CD8-positive, alpha-beta memory T cell (primary cell): ENCODE measurements at regions not wholly inside any gene's neighbourhood (a gene's known extent, or its start where the extent isn't known, plus 50 kb on each side); places are given as distances from the start of the nearest gene placed in this dataset.
"Not testable (repeated sequence)": the region's sequence is repeated elsewhere in the genome, so short reads cannot be mapped to it uniquely, and the experiment has no call there.

ENCODE experiments used
- CTCF ChIA-PET: fragments of 350-600 bp; sonication (Branson Sonifier 250); formaldehyde crosslinking; loops from one replicate; lab custom pipeline; 2021; ENCODE audit warnings: antibody characterized with exemption; lab: Charles Lee
- POLR2A ChIA-PET: fragments of 350-600 bp; sonication (Branson Sonifier 250); formaldehyde crosslinking; loops from one replicate; lab custom pipeline; 2021; ENCODE audit warnings: antibody characterized with exemption; lab: Charles Lee
- DNase-seq, 5 donors: peaks; one replicate each; pipeline versions ENCODE4 v3.0.0 to v3.0.0-alpha.2; 2020 to 2022; ENCODE audit warnings: mixed read lengths in 1 of 5
- H3K27ac ChIP-seq: one replicate; pipeline ENCODE4 v1.7.0; 2013; ENCODE audit warnings: low read depth, mild to moderate bottlenecking, low read length, moderate library complexity
- H3K27me3 ChIP-seq: 2 replicates; pipeline ENCODE4 v1.7.0; 2013; ENCODE audit warnings: low read length, mild to moderate bottlenecking; ENCODE audit not compliant: insufficient read depth, poor library complexity, severe bottlenecking
- H3K36me3 ChIP-seq: 2 replicates; pipeline ENCODE4 v1.7.0; 2013; ENCODE audit warnings: mild to moderate bottlenecking, low read length, moderate library complexity; ENCODE audit not compliant: insufficient read depth
- H3K4me1 ChIP-seq: 2 replicates; pipeline ENCODE4 v1.7.0; 2013; ENCODE audit warnings: mild to moderate bottlenecking, low read length, moderate library complexity; ENCODE audit not compliant: insufficient read depth
- H3K4me3 ChIP-seq: 2 replicates; pipeline ENCODE4 v1.7.0; 2013; ENCODE audit warnings: mild to moderate bottlenecking, low read length
- H3K9me3 ChIP-seq: 2 replicates; pipeline ENCODE4 v1.7.0; 2013; ENCODE audit warnings: mild to moderate bottlenecking, low read length
- H3K27ac Mint-ChIP-seq, 8 donors: one replicate each; pipeline ENCODE4 v1.8.0; 2020 to 2021; ENCODE audit warnings: mixed read lengths in 8 of 8, mild to moderate bottlenecking in 6 of 8, inconsistent platforms in 3 of 8, moderate library complexity in 3 of 8
- H3K27me3 Mint-ChIP-seq, 2 donors: one replicate each; pipeline ENCODE4 v1.8.0; 2020 to 2021; ENCODE audit warnings: mixed read lengths in 2 of 2, mild to moderate bottlenecking in 1 of 2, moderate library complexity in 1 of 2
- H3K36me3 Mint-ChIP-seq, 3 donors: one replicate each; pipeline ENCODE4 v1.8.0; 2020 to 2021; ENCODE audit warnings: mixed read lengths in 3 of 3, inconsistent platforms in 1 of 3, mild to moderate bottlenecking in 1 of 3
- H3K4me1 Mint-ChIP-seq, 3 donors: one replicate each; pipeline ENCODE4 v1.8.0; 2020 to 2021; ENCODE audit warnings: mixed read lengths in 3 of 3, inconsistent platforms in 1 of 3, mild to moderate bottlenecking in 1 of 3
- H3K4me3 Mint-ChIP-seq, 7 donors: one replicate each; pipeline ENCODE4 v1.8.0; 2020 to 2021; ENCODE audit warnings: mixed read lengths in 7 of 7, mild to moderate bottlenecking in 6 of 7, moderate library complexity in 4 of 7, inconsistent platforms in 2 of 7
- H3K9me3 Mint-ChIP-seq, 5 donors: one replicate each; pipeline ENCODE4 v1.8.0; 2020 to 2022; ENCODE audit warnings: mixed read lengths in 5 of 5, mild to moderate bottlenecking in 3 of 5, moderate library complexity in 2 of 5, inconsistent platforms in 1 of 5

DNA sequence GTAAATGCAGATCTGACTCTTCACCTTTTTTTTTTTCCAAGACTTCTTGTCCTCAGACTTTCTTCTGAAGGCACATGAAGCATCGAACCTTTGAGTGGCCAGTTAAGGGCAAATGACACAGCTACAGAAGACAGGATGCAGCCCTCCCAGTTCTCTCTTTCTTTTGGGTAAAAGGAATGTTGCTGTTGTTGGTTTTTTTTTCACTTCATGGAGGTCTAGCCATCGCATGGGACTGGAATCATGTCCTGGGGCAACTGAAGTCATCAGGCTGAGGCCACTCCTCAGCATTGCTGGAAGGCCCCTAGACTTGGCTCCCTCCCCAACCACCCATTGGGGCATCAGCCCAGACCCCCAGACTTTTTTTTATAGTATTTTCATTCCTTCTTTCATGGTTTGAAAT, 896.5 kb downstream of the SORCS1 start:
- Histone ChIP-seq H3K27ac (no peak overlapping the region), H3K36me3 (no peaks in the 10 kb centered on the region), H3K4me1 (no peaks in the 10 kb centered on the region), H3K9me3 (no peaks in the 10 kb centered on the region), H3K27me3 (no peaks in the 10 kb centered on the region), H3K4me3 (no peak overlapping the region)
- Mint-ChIP-seq H3K9me3 (peaks cover 7 to 12% (median 9%) of the 10 kb centered on the region in 5 donors), H3K27me3 (no peaks in the 10 kb centered on the region), H3K36me3 (no peaks in the 10 kb centered on the region), H3K4me1 (no peaks in the 10 kb centered on the region), H3K27ac (no peak overlapping the region), H3K4me3 (no peak overlapping the region)
- no peak for DNase-seq
- ChIA-PET POLR2A (no interaction called here), CTCF (no interaction called here)

DNA sequence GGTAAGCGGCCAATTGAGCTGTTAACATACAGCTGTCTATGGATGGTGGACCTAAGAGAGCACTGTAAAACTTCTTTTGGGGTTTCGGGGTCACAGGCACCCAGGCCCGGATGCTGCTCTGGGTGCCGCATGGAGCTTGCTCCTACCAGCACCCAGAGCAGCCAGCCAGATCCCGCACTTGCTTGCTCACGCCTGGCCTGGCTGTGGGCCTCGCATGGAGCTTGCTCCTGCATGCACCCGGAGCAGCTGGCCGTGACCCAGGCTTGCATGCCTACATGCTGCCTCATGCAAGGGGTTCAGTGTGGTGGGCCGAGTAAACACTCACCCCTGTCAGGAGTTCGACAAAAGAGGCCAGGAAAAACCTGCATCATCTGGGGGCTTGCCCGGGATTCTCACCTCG, 896.9 kb downstream of the SORCS1 start:
- peaks cover 8 to 14% (median 9%) of the 10 kb centered on the region in 5 donors for H3K9me3 Mint-ChIP-seq
- H3K27ac ChIP-seq: no peak overlapping the region
- no peaks in the 10 kb centered on the region for H3K36me3 Mint-ChIP-seq
- no peaks in the 10 kb centered on the region for H3K36me3 ChIP-seq
- H3K4me3 Mint-ChIP-seq: no peak overlapping the region
- no peaks in the 10 kb centered on the region for H3K4me1 Mint-ChIP-seq
- no peak overlapping the region for H3K27ac Mint-ChIP-seq
- no peaks in the 10 kb centered on the region for H3K4me1 ChIP-seq
- ChIA-PET POLR2A (no interaction called here), CTCF (no interaction called here)
- H3K4me3 ChIP-seq: no peak overlapping the region
- no peaks in the 10 kb centered on the region for H3K9me3 ChIP-seq
- no peaks in the 10 kb centered on the region for H3K27me3 ChIP-seq
- DNase-seq: no peak
- no peaks in the 10 kb centered on the region for H3K27me3 Mint-ChIP-seq

DNA sequence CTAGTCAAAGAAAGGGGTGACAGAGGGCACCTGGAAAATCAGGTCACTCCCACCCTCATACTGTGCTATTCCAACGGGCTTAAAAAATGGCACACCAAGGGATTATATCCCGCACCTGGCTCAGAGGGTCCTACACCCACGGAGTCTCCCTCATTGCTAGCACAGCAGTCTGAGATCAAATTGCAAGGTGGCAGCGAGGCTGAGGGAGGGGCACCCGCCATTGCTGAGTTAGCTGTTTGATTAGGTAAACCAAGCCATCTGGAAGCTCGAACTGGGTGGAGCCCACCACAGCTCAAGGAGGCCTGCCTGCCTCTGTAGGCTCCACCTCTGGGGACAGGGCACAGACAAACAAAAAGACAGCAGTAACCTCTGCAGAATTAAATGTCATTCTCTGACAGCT, 907.1 kb downstream of the SORCS1 start:
- H3K9me3 ChIP-seq, H3K36me3 ChIP-seq, H3K4me1 Mint-ChIP-seq, H3K27ac ChIP-seq, H3K27me3 Mint-ChIP-seq, DNase-seq, H3K4me1 ChIP-seq, POLR2A ChIA-PET, H3K4me3 ChIP-seq, H3K27me3 ChIP-seq, H3K36me3 Mint-ChIP-seq, CTCF ChIA-PET, H3K27ac Mint-ChIP-seq: not testable (repeated sequence)
- Mint-ChIP-seq H3K9me3 (peaks cover 1 to 21% (median 4%) of the 10 kb centered on the region in 5 donors), H3K4me3 (peak overlapping the region in 1 of 7 donors; percentile 27)

DNA sequence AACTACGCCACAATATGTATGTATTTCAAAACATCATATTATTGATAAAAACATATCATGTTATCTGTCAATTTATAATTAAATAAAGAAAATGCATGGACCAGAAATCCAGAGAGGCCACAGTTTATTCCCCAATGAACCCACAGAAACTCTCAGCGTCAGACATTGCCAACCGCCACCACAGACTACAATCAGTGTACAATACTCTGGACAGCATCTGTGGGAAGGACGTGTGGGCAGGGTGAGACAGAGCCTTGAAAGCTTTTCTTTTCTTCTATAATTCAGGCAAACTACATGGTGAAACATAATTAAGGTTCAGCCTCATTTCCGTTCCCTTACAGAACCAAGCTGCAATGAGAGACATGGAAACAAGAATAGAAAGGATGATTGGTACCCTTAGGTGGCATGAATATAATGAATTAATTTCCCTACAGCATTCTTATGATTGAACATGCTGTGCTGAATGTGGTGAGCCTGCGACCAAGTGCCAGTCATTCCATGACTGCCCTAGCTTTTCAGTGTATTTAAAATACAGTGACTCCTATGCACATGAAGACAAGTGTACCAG, 909.3 kb downstream of the SORCS1 start:
- no peaks in the 10 kb centered on the region for H3K27me3 ChIP-seq
- Mint-ChIP-seq H3K27ac (no peak overlapping the region), H3K36me3 (no peaks in the 10 kb centered on the region), H3K9me3 (peaks cover 0 to 11% (median 4%) of the 10 kb centered on the region in 5 donors), H3K27me3 (no peaks in the 10 kb centered on the region), H3K4me1 (no peaks in the 10 kb centered on the region), H3K4me3 (no peak overlapping the region)
- H3K4me1 ChIP-seq: no peaks in the 10 kb centered on the region
- CTCF ChIA-PET: no interaction called here
- H3K36me3 ChIP-seq: no peaks in the 10 kb centered on the region
- no peaks in the 10 kb centered on the region for H3K9me3 ChIP-seq
- H3K4me3 ChIP-seq: no peak overlapping the region
- DNase-seq: no peak
- H3K27ac ChIP-seq: no peak overlapping the region
- POLR2A ChIA-PET: no interaction called here

DNA sequence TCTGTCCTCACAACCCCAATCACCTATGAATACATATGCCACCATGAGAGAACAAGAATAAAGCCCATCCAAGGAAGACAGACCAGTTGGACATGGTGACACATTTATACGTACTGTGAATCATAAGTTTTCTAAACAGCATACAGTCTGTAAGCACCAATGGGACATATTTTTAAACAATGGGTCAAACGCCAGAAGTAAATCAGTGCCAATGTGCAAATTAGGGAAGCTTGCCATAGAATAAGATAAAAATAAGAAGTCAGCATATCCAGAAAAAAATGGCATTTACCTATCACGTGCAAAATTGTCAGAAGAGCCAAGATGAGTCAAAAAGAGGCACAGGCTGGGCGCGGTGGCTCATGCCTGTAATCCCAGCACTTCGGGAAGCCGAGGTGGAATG, 910.4 kb downstream of the SORCS1 start:
- Mint-ChIP-seq H3K27ac (no peak overlapping the region), H3K36me3 (no peaks in the 10 kb centered on the region), H3K27me3 (no peaks in the 10 kb centered on the region), H3K4me3 (no peak overlapping the region), H3K9me3 (peaks cover 0 to 10% (median 5%) of the 10 kb centered on the region in 5 donors), H3K4me1 (no peaks in the 10 kb centered on the region)
- no peak for DNase-seq
- H3K9me3 ChIP-seq: no peaks in the 10 kb centered on the region
- ChIA-PET POLR2A (no interaction called here), CTCF (interaction anchor here (0.7 kb wide), 1 partner anchor 43 kb away, joined by 5 read pairs; no protein-coding TSS in a partner anchor)
- H3K36me3 ChIP-seq: no peaks in the 10 kb centered on the region
- H3K4me3 ChIP-seq: no peak overlapping the region
- no peaks in the 10 kb centered on the region for H3K4me1 ChIP-seq
- H3K27me3 ChIP-seq: no peaks in the 10 kb centered on the region
- no peak overlapping the region for H3K27ac ChIP-seq

DNA sequence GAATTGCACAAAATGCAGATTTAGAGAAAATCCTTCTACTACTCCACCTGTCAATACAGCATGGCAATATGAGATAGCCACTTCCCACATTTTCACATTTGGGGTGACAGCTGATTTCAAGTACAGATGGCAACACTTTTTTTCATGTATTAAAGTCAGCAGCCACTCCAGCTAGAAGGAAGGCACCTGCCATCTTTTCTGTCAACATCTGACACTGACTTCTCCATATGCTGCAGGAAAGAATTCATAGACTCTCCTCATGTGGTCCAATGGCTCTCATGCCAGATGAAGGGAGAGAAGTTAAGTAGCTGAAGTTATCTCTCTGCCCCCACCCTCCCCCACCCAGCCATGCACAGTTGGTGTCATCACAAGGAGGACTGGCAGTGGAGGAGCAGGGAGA, 912.0 kb downstream of the SORCS1 start:
- Histone ChIP-seq H3K9me3 (no peaks in the 10 kb centered on the region), H3K27me3 (no peaks in the 10 kb centered on the region), H3K4me1 (no peaks in the 10 kb centered on the region), H3K27ac (no peak overlapping the region), H3K4me3 (no peak overlapping the region), H3K36me3 (no peaks in the 10 kb centered on the region)
- CTCF ChIA-PET: no interaction called here
- Mint-ChIP-seq H3K36me3 (no peaks in the 10 kb centered on the region), H3K27ac (no peak overlapping the region), H3K9me3 (peaks cover 0 to 18% (median 11%) of the 10 kb centered on the region in 5 donors), H3K4me1 (no peaks in the 10 kb centered on the region), H3K4me3 (no peak overlapping the region), H3K27me3 (no peaks in the 10 kb centered on the region)
- DNase-seq: no peak
- POLR2A ChIA-PET: no interaction called here

DNA sequence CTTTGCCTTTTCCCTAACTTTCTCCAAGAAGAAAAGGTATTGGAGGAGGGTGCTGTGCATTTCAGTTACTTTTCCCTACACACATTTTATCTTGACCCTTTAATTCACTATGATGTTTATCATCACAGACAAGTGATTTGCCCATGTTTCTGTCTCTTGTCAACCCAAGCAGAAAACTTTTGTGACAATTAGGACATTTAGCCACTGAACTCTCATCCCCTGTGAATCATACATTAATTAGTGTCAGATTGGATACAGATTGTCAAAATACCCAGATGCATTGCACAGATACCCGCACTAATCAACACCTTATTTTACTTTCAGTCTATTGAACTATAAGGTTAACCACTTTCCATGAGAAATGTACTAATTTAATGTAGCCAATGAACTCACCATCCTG, 912.9 kb downstream of the SORCS1 start:
- no peaks in the 10 kb centered on the region for H3K36me3 Mint-ChIP-seq
- H3K4me3 Mint-ChIP-seq: no peak overlapping the region
- H3K27me3 ChIP-seq: no peaks in the 10 kb centered on the region
- H3K27ac ChIP-seq: no peak overlapping the region
- no peak for DNase-seq
- POLR2A ChIA-PET: no interaction called here
- H3K4me1 ChIP-seq: no peaks in the 10 kb centered on the region
- CTCF ChIA-PET: no interaction called here
- H3K4me3 ChIP-seq: no peak overlapping the region
- H3K9me3 Mint-ChIP-seq: peaks cover 0 to 18% (median 11%) of the 10 kb centered on the region in 5 donors
- no peaks in the 10 kb centered on the region for H3K4me1 Mint-ChIP-seq
- no peaks in the 10 kb centered on the region for H3K36me3 ChIP-seq
- no peak overlapping the region for H3K27ac Mint-ChIP-seq
- H3K9me3 ChIP-seq: no peaks in the 10 kb centered on the region
- no peaks in the 10 kb centered on the region for H3K27me3 Mint-ChIP-seq

DNA sequence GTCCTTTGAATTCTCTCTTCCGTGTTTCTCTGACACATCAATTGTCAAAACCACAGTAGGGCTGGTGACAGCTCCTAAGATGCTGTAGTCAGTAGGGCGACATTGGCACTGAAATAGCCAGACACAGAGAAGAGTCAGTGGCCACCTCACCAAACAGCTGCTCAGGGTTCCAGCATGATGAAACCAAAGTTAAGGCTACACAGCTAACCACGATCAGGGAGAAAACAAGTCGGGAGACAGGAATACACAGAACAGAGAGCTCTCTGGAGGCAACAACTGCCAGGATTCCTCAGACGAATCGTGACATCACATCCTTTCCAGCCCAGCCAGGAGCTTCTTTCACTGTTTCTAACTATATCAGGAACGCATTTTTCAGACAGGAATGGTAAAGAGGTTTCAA, 922.2 kb downstream of the SORCS1 start:
- no peak overlapping the region for H3K4me3 Mint-ChIP-seq
- no peaks in the 10 kb centered on the region for H3K36me3 ChIP-seq
- ChIA-PET POLR2A (no interaction called here), CTCF (no interaction called here)
- no peak for DNase-seq
- peaks cover 3 to 33% (median 7%) of the 10 kb centered on the region in 5 donors for H3K9me3 Mint-ChIP-seq
- no peaks in the 10 kb centered on the region for H3K36me3 Mint-ChIP-seq
- no peaks in the 10 kb centered on the region for H3K27me3 Mint-ChIP-seq
- H3K9me3 ChIP-seq: no peaks in the 10 kb centered on the region
- no peaks in the 10 kb centered on the region for H3K4me1 ChIP-seq
- no peaks in the 10 kb centered on the region for H3K4me1 Mint-ChIP-seq
- no peaks in the 10 kb centered on the region for H3K27me3 ChIP-seq
- no peak overlapping the region for H3K4me3 ChIP-seq
- H3K27ac ChIP-seq: no peak overlapping the region
- H3K27ac Mint-ChIP-seq: no peak overlapping the region

DNA sequence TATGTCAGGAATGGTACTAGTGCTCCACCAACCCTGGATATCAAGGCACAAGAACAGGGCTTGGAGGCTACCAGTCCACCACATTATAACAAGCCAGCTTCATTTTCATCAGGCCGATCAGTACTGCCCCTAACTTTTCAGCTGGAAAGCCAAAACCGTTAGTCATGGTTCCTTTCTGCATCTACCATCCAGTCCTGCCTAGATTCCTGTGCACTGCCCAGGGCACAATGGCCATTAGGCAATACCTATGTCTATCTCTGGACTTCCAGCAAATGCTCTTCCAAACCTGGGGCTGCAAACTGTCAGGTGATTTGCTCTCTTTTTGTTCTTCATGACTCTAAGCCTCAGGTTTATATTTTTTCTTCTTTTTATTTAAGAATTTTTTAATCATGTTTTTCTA, 937.7 kb downstream of the SORCS1 start:
- Histone ChIP-seq H3K36me3 (no peaks in the 10 kb centered on the region), H3K27ac (no peak overlapping the region), H3K9me3 (no peaks in the 10 kb centered on the region), H3K4me1 (no peaks in the 10 kb centered on the region), H3K4me3 (no peak overlapping the region), H3K27me3 (no peaks in the 10 kb centered on the region)
- Mint-ChIP-seq H3K27me3 (no peaks in the 10 kb centered on the region), H3K36me3 (no peaks in the 10 kb centered on the region), H3K4me3 (no peak overlapping the region), H3K9me3 (peaks cover 0 to 14% (median 5%) of the 10 kb centered on the region in 5 donors), H3K27ac (no peak overlapping the region), H3K4me1 (no peaks in the 10 kb centered on the region)
- no peak for DNase-seq
- ChIA-PET CTCF (no interaction called here), POLR2A (no interaction called here)
